ENCODE measurements at regions not wholly inside any gene's neighbourhood (a gene's known extent, or its start where the extent isn't known, plus 50 kb on each side); places are given as distances from the start of the nearest gene placed in this dataset.

GRCh38 chr5:118768607-118769175 lies 219.7 kb downstream of the DTWD2 start:
- H3K4me1 ChIP-seq, result no peaks in the 10 kb centered on the region
- no peak overlapping the region for H3K27ac ChIP-seq
- no peak overlapping the region for H3K4me3 ChIP-seq
- no peaks in the 10 kb centered on the region for H3K27me3 ChIP-seq
- WGBS, 2 donors (ENCODE audit: low coverage in 1 of 2), result 88 to 92% methylated on average over 1 of the region's 1 CpG
- TF ChIP-seq POLR2AphosphoS5 (IDR thresholded peaks at IDR 0.05) (no peak), EP300 (IDR thresholded peaks at IDR 0.05) (no peak), CTCF (IDR thresholded peaks at IDR 0.05) (no peak), POLR2A (IDR thresholded peaks at IDR 0.05) (no peak)
- no peaks in the 10 kb centered on the region for H3K36me3 ChIP-seq
- no peaks in the 10 kb centered on the region for H3K9me3 ChIP-seq
- no peak for ATAC-seq

GRCh38 chr5:118762291-118762690 lies 226.1 kb downstream of the DTWD2 start:
- Histone ChIP-seq H3K27ac (no peak overlapping the region), H3K27me3 (no peaks in the 10 kb centered on the region), H3K9me3 (no peaks in the 10 kb centered on the region), H3K4me3 (no peak overlapping the region), H3K4me1 (no peaks in the 10 kb centered on the region), H3K36me3 (no peaks in the 10 kb centered on the region)
- no peak for ATAC-seq
- 100% methylated on average over 1 to 2 of the region's 4 CpGs for WGBS, 2 donors (ENCODE audit: low coverage in 1 of 2)
- TF ChIP-seq CTCF (IDR thresholded peaks at IDR 0.05), result no peak
- no peak for TF ChIP-seq POLR2A (IDR thresholded peaks at IDR 0.05)
- no peak for TF ChIP-seq POLR2AphosphoS5 (IDR thresholded peaks at IDR 0.05)
- no peak for TF ChIP-seq EP300 (IDR thresholded peaks at IDR 0.05)

- Histone ChIP-seq H3K4me1 (no peaks in the 10 kb centered on the region), H3K27ac (no peak overlapping the region), H3K4me3 (no peak overlapping the region), H3K27me3 (no peaks in the 10 kb centered on the region), H3K9me3 (no peaks in the 10 kb centered on the region), H3K36me3 (no peaks in the 10 kb centered on the region)
- ATAC-seq, result no peak
- TF ChIP-seq POLR2A (IDR thresholded peaks at IDR 0.05) (no peak), POLR2AphosphoS5 (IDR thresholded peaks at IDR 0.05) (no peak), EP300 (IDR thresholded peaks at IDR 0.05) (no peak), CTCF (IDR thresholded peaks at IDR 0.05) (no peak)
- WGBS, 2 donors (ENCODE audit: low coverage in 1 of 2), result 80% methylated on average over 1 of the region's 4 CpGs; no CpG with 5 or more reads in 1 of the 2 donors
These were observed 226.5 kb downstream of the DTWD2 start for GRCh38 chr5:118761814-118762213.

- ATAC-seq, result no peak
- Histone ChIP-seq H3K4me3 (no peak overlapping the region), H3K4me1 (no peaks in the 10 kb centered on the region), H3K36me3 (no peaks in the 10 kb centered on the region), H3K27me3 (no peaks in the 10 kb centered on the region), H3K9me3 (no peaks in the 10 kb centered on the region), H3K27ac (no peak overlapping the region)
- WGBS, 2 donors (ENCODE audit: low coverage in 1 of 2), result 72 to 74% methylated on average over 3 to 5 of the region's 5 CpGs
- TF ChIP-seq POLR2AphosphoS5 (IDR thresholded peaks at IDR 0.05), result no peak
- no peak for TF ChIP-seq POLR2A (IDR thresholded peaks at IDR 0.05)
- TF ChIP-seq EP300 (IDR thresholded peaks at IDR 0.05), result no peak
- TF ChIP-seq CTCF (IDR thresholded peaks at IDR 0.05), result no peak
These were observed 235.4 kb downstream of the DTWD2 start for GRCh38 chr5:118752969-118753368.

GRCh38 chr5:118736396-118736795 lies 252.0 kb downstream of the DTWD2 start:
- 81 to 93% methylated on average over 2 to 4 of the region's 4 CpGs for WGBS, 2 donors (ENCODE audit: low coverage in 1 of 2)
- no peak overlapping the region for H3K4me3 ChIP-seq
- no peak for TF ChIP-seq POLR2AphosphoS5 (IDR thresholded peaks at IDR 0.05)
- no peak for TF ChIP-seq POLR2A (IDR thresholded peaks at IDR 0.05)
- TF ChIP-seq CTCF (IDR thresholded peaks at IDR 0.05), result no peak
- TF ChIP-seq EP300 (IDR thresholded peaks at IDR 0.05), result no peak
- no peaks in the 10 kb centered on the region for H3K4me1 ChIP-seq
- H3K36me3 ChIP-seq, result no peaks in the 10 kb centered on the region
- no peak for ATAC-seq
- no peak overlapping the region for H3K27ac ChIP-seq
- H3K9me3 ChIP-seq, result no peaks in the 10 kb centered on the region
- H3K27me3 ChIP-seq, result no peaks in the 10 kb centered on the region
